ENCODE measurements at regions not wholly inside any gene's neighbourhood (a gene's known extent, or its start where the extent isn't known, plus 50 kb on each side); places are given as distances from the start of the nearest gene placed in this dataset.

- H3K4me2 ChIP-seq (ENCODE audit: control insufficient read depth, extremely low read depth, insufficient read depth, low read depth, low read length): no peak overlapping the region
- H3K4me1 ChIP-seq (ENCODE audit: control insufficient read depth, extremely low read depth, insufficient read depth, low read length): no peaks in the 10 kb centered on the region
- no peaks in the 10 kb centered on the region for H4K20me1 ChIP-seq (ENCODE audit: control insufficient read depth, extremely low read depth, insufficient read depth, low read length)
- no peaks in the 10 kb centered on the region for H3K9me3 ChIP-seq (ENCODE audit: control insufficient read depth, low read depth, low read length)
- no peak overlapping the region for H3K4me3 ChIP-seq (ENCODE audit: control insufficient read depth in 2 of 3, extremely low read depth in 1 of 3, insufficient read depth in 2 of 3, low read depth in 1 of 3, low read length in 3 of 3)
- H3K79me2 ChIP-seq (ENCODE audit: control insufficient read depth, insufficient read depth, low read length): no peaks in the 10 kb centered on the region
- TF ChIP-seq EZH2 (IDR thresholded peaks at IDR 0.05; ENCODE audit: low read length) (no peak), CTCF (optimal IDR thresholded peaks at IDR 0.05 in 1 of 3, IDR thresholded peaks at IDR 0.05 in 1 of 3, conservative IDR thresholded peaks at IDR 0.05 in 1 of 3; ENCODE audit: extremely low read depth in 1 of 3, insufficient read depth in 2 of 3, low read length in 3 of 3) (no peak)
- DNase-seq (ENCODE audit: low read depth, low spot score) (no peak), FAIRE-seq (no peak)
- H3K27ac ChIP-seq (ENCODE audit: control insufficient read depth, insufficient read depth, low read length): no peak overlapping the region
- peaks cover 3% of the 10 kb centered on the region for H3K27me3 ChIP-seq (ENCODE audit: control insufficient read depth, extremely low read depth, insufficient read depth, low read length)
- H3K36me3 ChIP-seq (ENCODE audit: control insufficient read depth in 2 of 2, extremely low read depth in 1 of 2, insufficient read depth in 2 of 2, low read length in 2 of 2): no peaks in the 10 kb centered on the region
- dilution Hi-C loops (cut with MboI; ENCODE audit: extremely low pct_ligation_motif_present, low sequenced_read_pairs): no loop called here
- H2AFZ ChIP-seq (ENCODE audit: control insufficient read depth, low read length): no peak overlapping the region
- H3K9me1 ChIP-seq (ENCODE audit: control insufficient read depth, extremely low read depth, insufficient read depth, low read length): no peaks in the 10 kb centered on the region
- no peak overlapping the region for H3K9ac ChIP-seq (ENCODE audit: control insufficient read depth, extremely low read depth, insufficient read depth, low read length)
Observed at GRCh38 chr6:159095616-159096015, 50.8 kb upstream of the TAGAP start.

- Histone ChIP-seq H2AFZ (ENCODE audit: control insufficient read depth, low read length) (no peak overlapping the region), H3K27me3 (ENCODE audit: control insufficient read depth, extremely low read depth, insufficient read depth, low read length) (no peaks in the 10 kb centered on the region), H3K79me2 (ENCODE audit: control insufficient read depth, insufficient read depth, low read length) (no peaks in the 10 kb centered on the region), H4K20me1 (ENCODE audit: control insufficient read depth, extremely low read depth, insufficient read depth, low read length) (no peaks in the 10 kb centered on the region), H3K4me2 (ENCODE audit: control insufficient read depth, extremely low read depth, insufficient read depth, low read depth, low read length) (no peak overlapping the region), H3K4me1 (ENCODE audit: control insufficient read depth, extremely low read depth, insufficient read depth, low read length) (no peaks in the 10 kb centered on the region), H3K9ac (ENCODE audit: control insufficient read depth, extremely low read depth, insufficient read depth, low read length) (no peak overlapping the region), H3K9me3 (ENCODE audit: control insufficient read depth, low read depth, low read length) (no peaks in the 10 kb centered on the region), H3K9me1 (ENCODE audit: control insufficient read depth, extremely low read depth, insufficient read depth, low read length) (no peaks in the 10 kb centered on the region), H3K27ac (ENCODE audit: control insufficient read depth, insufficient read depth, low read length) (no peak overlapping the region), H3K36me3 (ENCODE audit: control insufficient read depth in 2 of 2, extremely low read depth in 1 of 2, insufficient read depth in 2 of 2, low read length in 2 of 2) (no peaks in the 10 kb centered on the region), H3K4me3 (ENCODE audit: control insufficient read depth in 2 of 3, extremely low read depth in 1 of 3, insufficient read depth in 2 of 3, low read depth in 1 of 3, low read length in 3 of 3) (no peak overlapping the region)
- dilution Hi-C loops (cut with MboI; ENCODE audit: extremely low pct_ligation_motif_present, low sequenced_read_pairs): no loop called here
- FAIRE-seq: no peak
- TF ChIP-seq EZH2 (IDR thresholded peaks at IDR 0.05; ENCODE audit: low read length): no peak
- TF ChIP-seq CTCF (optimal IDR thresholded peaks at IDR 0.05 in 1 of 3, IDR thresholded peaks at IDR 0.05 in 1 of 3, conservative IDR thresholded peaks at IDR 0.05 in 1 of 3; ENCODE audit: extremely low read depth in 1 of 3, insufficient read depth in 2 of 3, low read length in 3 of 3): no peak
- DNase-seq (ENCODE audit: low read depth, low spot score): no peak
Observed at GRCh38 chr6:159094444-159095252, 49.9 kb upstream of the TAGAP start.

Measured in keratinocyte (primary cell).